Kidney (tissue), 13 donors: ENCODE measurements at regions not wholly inside any gene's neighbourhood (a gene's known extent, or its start where the extent isn't known, plus 50 kb on each side); places are given as distances from the start of the nearest gene placed in this dataset.

ENCODE experiments used
- DNase-seq, 5 donors: peaks; one replicate each; pipeline ENCODE4 v3.0.0-alpha.2; 2013 to 2020
- FAIRE-seq: peaks from 2 replicates; lab custom pipeline; 2012; peaks lifted over from hg19 to GRCh38; lab: Jason Lieb, UNC
- H3K27ac ChIP-seq, 2 donors: one replicate each; pipeline ENCODE4 v1.7.0; 2013; ENCODE audit warnings: low read depth in 2 of 2, low read length in 2 of 2, inconsistent platforms in 1 of 2
- H3K27me3 ChIP-seq: one replicate; pipeline ENCODE4 v1.7.1; 2013; ENCODE audit warnings: low read length, inconsistent platforms; ENCODE audit not compliant: control insufficient read depth, insufficient read depth
- H3K36me3 ChIP-seq, 3 donors: one replicate each; pipeline versions ENCODE4 v1.7.0 to v1.7.1; 2013; ENCODE audit warnings: low read length in 3 of 3, control low read depth in 1 of 3, inconsistent platforms in 1 of 3; ENCODE audit not compliant: insufficient read depth in 3 of 3, control insufficient read depth in 2 of 3
- H3K4me1 ChIP-seq, 3 donors: one replicate each; pipeline versions ENCODE4 v1.7.0 to v1.7.1; 2013; ENCODE audit warnings: low read length in 3 of 3, inconsistent platforms in 1 of 3, low read depth in 1 of 3; ENCODE audit not compliant: control insufficient read depth in 2 of 3, insufficient read depth in 2 of 3
- H3K4me3 ChIP-seq, 3 donors: one replicate each; pipeline versions ENCODE4 v1.7.0 to v1.8.1; 2013; ENCODE audit warnings: low read length in 3 of 3, control low read depth in 1 of 3, inconsistent platforms in 1 of 3
- H3K9ac ChIP-seq, 3 donors: one replicate each; pipeline versions ENCODE4 v1.7.0 to v1.7.1; 2013; ENCODE audit warnings: low read length in 3 of 3, control low read depth in 1 of 3, inconsistent platforms in 1 of 3
- H3K9me3 ChIP-seq, 3 donors: one replicate each; pipeline versions ENCODE4 v1.7.0 to v1.7.1; 2013; ENCODE audit warnings: low read length in 3 of 3, control low read depth in 1 of 3, inconsistent platforms in 1 of 3; ENCODE audit not compliant: control insufficient read depth in 2 of 3, insufficient read depth in 1 of 3
- CTCF ChIP-seq: IDR thresholded peaks from 3 replicates; pipeline ENCODE4 v1.5.1; 2012; ENCODE audit warnings: mild to moderate bottlenecking, moderate library complexity, borderline replicate concordance; ENCODE audit not compliant: insufficient read depth; ENCODE audit errors: extremely low read depth
- intact Hi-C: fragments of 100-400 bp; cut with DNase I; formaldehyde crosslinking; loops from one replicate; pipeline ENCODE4 v1.11.1; 2022
- donor health status: control.
- donor health status: control.
- donor health status: control.
- donor health status: control.
- donor health status: control.
- donor health status: DM: yes; HTN: yes; CAD: no.
- donor health status: Normal renal cell carcinoma (clear cell type).

- FAIRE-seq (no peak), DNase-seq (no peak)
- intact Hi-C loops = no loop called here
- Histone ChIP-seq H3K4me3 (no peak overlapping the region), H3K27ac (no peak overlapping the region), H3K36me3 (no peaks in the 10 kb centered on the region), H3K4me1 (no peaks in the 10 kb centered on the region), H3K9me3 (peaks cover 0 to 7% (median 0%) of the 10 kb centered on the region in 3 donors), H3K27me3 (no peaks in the 10 kb centered on the region), H3K9ac (no peak overlapping the region)
- no peak for TF ChIP-seq CTCF
Measured at GRCh38 chr14:78119440-78119839, 50.7 kb upstream of the NRXN3 start.
